GM23338 (cell line): ENCODE measurements at regions not wholly inside any gene's neighbourhood (a gene's known extent, or its start where the extent isn't known, plus 50 kb on each side); places are given as distances from the start of the nearest gene placed in this dataset.

ENCODE experiments used
- ATAC-seq: fragments of 200-7000 bp; cut with Tn5 transposase; 3 replicates; pipeline ENCODE4 v1.9.1; 2020
- DNase-seq: peaks from one replicate; pipeline ENCODE4 v3.0.0-alpha.2; 2015; ENCODE audit warnings: low spot score
- H2AFZ ChIP-seq: fragments of 200-600 bp; sonication (generic); 2 replicates; pipeline ENCODE4 v1.8.0; 2016; ENCODE audit warnings: antibody characterized with exemption, mild to moderate bottlenecking, moderate library complexity
- H3F3A ChIP-seq: fragments of 200-600 bp; sonication (generic); replicated peaks from 2 replicates; pipeline ENCODE4 v1.8.0; 2017; ENCODE audit warnings: antibody characterized with exemption, mixed run types, low read depth
- H3K27ac ChIP-seq: fragments of 200-600 bp; sonication (generic); 2 replicates; pipeline ENCODE4 v1.6.1; 2016; ENCODE audit warnings: low read depth
- H3K27me3 ChIP-seq: fragments of 200-600 bp; sonication (generic); 2 replicates; pipeline ENCODE4 v1.8.0; 2016; ENCODE audit warnings: mild to moderate bottlenecking, mixed run types, moderate library complexity; ENCODE audit not compliant: insufficient read depth
- H3K36me3 ChIP-seq: fragments of 200-600 bp; sonication (generic); 2 replicates; pipeline ENCODE4 v1.8.0; 2016; ENCODE audit warnings: mild to moderate bottlenecking; ENCODE audit not compliant: insufficient read depth
- H3K4me1 ChIP-seq: fragments of 200-600 bp; sonication (generic); 2 replicates; pipeline ENCODE4 v1.8.0; 2016; ENCODE audit warnings: mild to moderate bottlenecking, moderate library complexity; ENCODE audit not compliant: insufficient read depth
- H3K4me2 ChIP-seq: fragments of 200-600 bp; sonication (generic); 2 replicates; pipeline ENCODE4 v1.7.1; 2017; ENCODE audit warnings: mixed run types
- H3K4me3 ChIP-seq: fragments of 200-600 bp; sonication (generic); 2 replicates; pipeline ENCODE4 v1.6.1; 2016; ENCODE audit warnings: mixed run types
- H3K79me2 ChIP-seq: fragments of 200-600 bp; sonication (generic); replicated peaks from 2 replicates; pipeline ENCODE4 v1.8.0; 2017; ENCODE audit warnings: mild to moderate bottlenecking; ENCODE audit not compliant: insufficient read depth
- H3K9me2 ChIP-seq: fragments of 200-600 bp; sonication (generic); 2 replicates; pipeline ENCODE4 v1.8.0; 2017; ENCODE audit not compliant: insufficient read depth
- H4K20me1 ChIP-seq: fragments of 200-600 bp; sonication (generic); replicated peaks from 2 replicates; pipeline ENCODE4 v1.8.0; 2017; ENCODE audit warnings: mild to moderate bottlenecking; ENCODE audit not compliant: insufficient read depth
- H3K27ac Mint-ChIP-seq: 2 replicates; pipeline ENCODE4 v1.8.0; 2020; ENCODE audit warnings: inconsistent platforms, mild to moderate bottlenecking, moderate library complexity, mixed read lengths
- H3K27me3 Mint-ChIP-seq: 3 replicates; pipeline ENCODE4 v1.8.0; 2022; ENCODE audit warnings: low read depth, mild to moderate bottlenecking, moderate library complexity, mixed read lengths, inconsistent platforms; ENCODE audit not compliant: insufficient read depth, poor library complexity
- H3K36me3 Mint-ChIP-seq: 3 replicates; pipeline ENCODE4 v1.8.0; 2021; ENCODE audit warnings: low read depth, mild to moderate bottlenecking, inconsistent platforms, moderate library complexity, mixed read lengths
- H3K4me1 Mint-ChIP-seq: 3 replicates; pipeline ENCODE4 v1.8.0; 2020; ENCODE audit warnings: mild to moderate bottlenecking, inconsistent platforms, mixed read lengths
- H3K4me3 Mint-ChIP-seq: 3 replicates; pipeline ENCODE4 v1.8.0; 2021; ENCODE audit warnings: moderate library complexity, mild to moderate bottlenecking, inconsistent platforms, mixed read lengths
- H3K9me3 Mint-ChIP-seq: 3 replicates; pipeline ENCODE4 v1.8.0; 2020; ENCODE audit warnings: moderate library complexity, mild to moderate bottlenecking, inconsistent platforms, mixed read lengths
- CREB1 ChIP-seq: fragments of 250-450 bp; sonication (Bioruptor Pico); IDR thresholded peaks from 2 replicates; pipeline ENCODE4 v1.5.0; 2020; ENCODE audit warnings: low read depth, mild to moderate bottlenecking, moderate library complexity
- ETS1 ChIP-seq: IDR thresholded peaks from 2 replicates; pipeline ENCODE4 v1.6.1; 2016; ENCODE audit warnings: antibody characterized with exemption
- EZH2 ChIP-seq: fragments of 200-600 bp; sonication (generic); IDR thresholded peaks from one replicate; pipeline ENCODE4 v1.8.0; 2017; ENCODE audit warnings: antibody characterized with exemption, mild to moderate bottlenecking, low read depth; ENCODE audit not compliant: unreplicated experiment
- EZH2phosphoT487 ChIP-seq: fragments of 200-600 bp; sonication (generic); IDR thresholded peaks from one replicate; pipeline ENCODE4 v1.8.1; 2018; ENCODE audit warnings: antibody characterized with exemption; ENCODE audit not compliant: unreplicated experiment
- JUNB ChIP-seq: IDR thresholded peaks from one replicate; pipeline ENCODE4 v1.6.1; 2016; ENCODE audit warnings: antibody characterized with exemption; ENCODE audit not compliant: unreplicated experiment
- NANOG ChIP-seq: IDR thresholded peaks from 2 replicates; pipeline ENCODE4 v1.6.1; 2016; ENCODE audit warnings: antibody characterized with exemption, borderline replicate concordance
- POLR2AphosphoS5 ChIP-seq: IDR thresholded peaks from 2 replicates; pipeline ENCODE4 v1.6.1; 2016; ENCODE audit warnings: antibody characterized with exemption, low read depth
- REST ChIP-seq: IDR thresholded peaks from one replicate; pipeline ENCODE4 v1.6.1; 2018; ENCODE audit warnings: antibody characterized with exemption; ENCODE audit not compliant: unreplicated experiment
- STAT1 ChIP-seq: IDR thresholded peaks from one replicate; pipeline ENCODE4 v1.6.1; 2016; ENCODE audit warnings: antibody characterized with exemption; ENCODE audit not compliant: unreplicated experiment
- ZNF114 ChIP-seq: fragments of 250-450 bp; sonication (Bioruptor Pico); IDR thresholded peaks from 2 replicates; pipeline ENCODE4 v1.5.0; 2020; ENCODE audit warnings: mild to moderate bottlenecking, moderate library complexity
- ZNF331 ChIP-seq: fragments of 250-450 bp; sonication (Bioruptor Pico); IDR thresholded peaks from 2 replicates; pipeline ENCODE4 v1.5.0; 2020; ENCODE audit warnings: low read depth, mild to moderate bottlenecking, moderate library complexity
- ZNF462 ChIP-seq: fragments of 250-450 bp; sonication (Bioruptor Pico); IDR thresholded peaks from 2 replicates; pipeline ENCODE4 v1.5.0; 2020; ENCODE audit warnings: mild to moderate bottlenecking, moderate library complexity
- TF ChIP-seq, protein P1 (sequence below), 2 experiments: fragments of 200-600 bp in 1 of 2; sonication (generic) in 1 of 2; conservative IDR thresholded peaks; 2 replicates each; pipeline versions ENCODE4 v1.5.1 to v1.6.1; 2016 to 2017; ENCODE audit warnings: antibody characterized with exemption in 2 of 2, low read depth in 2 of 2, mild to moderate bottlenecking in 2 of 2, moderate library complexity in 1 of 2

DNA sequence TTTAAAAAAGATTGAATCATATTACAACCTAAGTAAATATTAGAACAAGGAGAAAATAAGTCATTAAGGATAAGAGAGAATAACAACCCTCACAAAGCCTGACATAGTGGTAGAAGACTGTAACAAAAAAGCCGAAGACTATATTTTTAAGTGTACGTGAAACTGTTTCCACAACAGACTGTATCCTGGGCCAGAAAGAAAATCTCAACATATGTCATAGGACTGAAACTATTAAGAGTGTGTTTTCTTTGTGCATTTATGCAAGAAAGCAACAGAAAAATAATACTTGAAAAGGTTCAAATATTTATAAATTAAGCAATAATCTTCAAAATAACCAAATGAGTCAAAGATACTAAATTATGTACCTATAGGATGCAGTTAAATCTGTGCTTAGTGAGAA lies 309.8 kb downstream of the CASP12 start:
- DNase-seq (no peak), ATAC-seq (no peak)
- no peak overlapping the region for H3K4me3 Mint-ChIP-seq

More for the DNA sequence above, 309.8 kb downstream of the CASP12 start:
- Histone ChIP-seq H3K79me2 (no peaks in the 10 kb centered on the region), H4K20me1 (no peaks in the 10 kb centered on the region), H3F3A (no peaks in the 10 kb centered on the region), H3K9me2 (no peaks in the 10 kb centered on the region), H3K4me1 (no peaks in the 10 kb centered on the region), H2AFZ (no peak overlapping the region), H3K4me3 (no peak overlapping the region), H3K27ac (no peak overlapping the region), H3K4me2 (no peak overlapping the region), H3K27me3 (no peaks in the 10 kb centered on the region), H3K36me3 (no peaks in the 10 kb centered on the region)
- no peak for TF ChIP-seq ZNF462 (CRISPR knock-in tag)
- TF ChIP-seq EZH2 = no peak
- TF ChIP-seq POLR2AphosphoS5 = no peak
- no peak for TF ChIP-seq ZNF331 (CRISPR knock-in tag)
- no peak for TF ChIP-seq JUNB
- no peak for TF ChIP-seq STAT1
- TF ChIP-seq ETS1 = no peak
- TF ChIP-seq REST = no peak
- no peak for TF ChIP-seq NANOG
- TF ChIP-seq, protein P1, sequence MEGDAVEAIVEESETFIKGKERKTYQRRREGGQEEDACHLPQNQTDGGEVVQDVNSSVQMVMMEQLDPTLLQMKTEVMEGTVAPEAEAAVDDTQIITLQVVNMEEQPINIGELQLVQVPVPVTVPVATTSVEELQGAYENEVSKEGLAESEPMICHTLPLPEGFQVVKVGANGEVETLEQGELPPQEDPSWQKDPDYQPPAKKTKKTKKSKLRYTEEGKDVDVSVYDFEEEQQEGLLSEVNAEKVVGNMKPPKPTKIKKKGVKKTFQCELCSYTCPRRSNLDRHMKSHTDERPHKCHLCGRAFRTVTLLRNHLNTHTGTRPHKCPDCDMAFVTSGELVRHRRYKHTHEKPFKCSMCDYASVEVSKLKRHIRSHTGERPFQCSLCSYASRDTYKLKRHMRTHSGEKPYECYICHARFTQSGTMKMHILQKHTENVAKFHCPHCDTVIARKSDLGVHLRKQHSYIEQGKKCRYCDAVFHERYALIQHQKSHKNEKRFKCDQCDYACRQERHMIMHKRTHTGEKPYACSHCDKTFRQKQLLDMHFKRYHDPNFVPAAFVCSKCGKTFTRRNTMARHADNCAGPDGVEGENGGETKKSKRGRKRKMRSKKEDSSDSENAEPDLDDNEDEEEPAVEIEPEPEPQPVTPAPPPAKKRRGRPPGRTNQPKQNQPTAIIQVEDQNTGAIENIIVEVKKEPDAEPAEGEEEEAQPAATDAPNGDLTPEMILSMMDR (conservative IDR thresholded peaks at IDR 0.05; ENCODE audit: low read depth in 2 of 2) = no peak
- TF ChIP-seq EZH2phosphoT487 = no peak
- TF ChIP-seq CREB1 (CRISPR knock-in tag) = no peak
- TF ChIP-seq ZNF114 (CRISPR knock-in tag) = no peak
- H3K4me1 Mint-ChIP-seq = no peaks in the 10 kb centered on the region; the same call in 2 of the 3 replicates
- peaks cover 4% of the 10 kb centered on the region for H3K27me3 Mint-ChIP-seq
- peaks cover 8% of the 10 kb centered on the region for H3K36me3 Mint-ChIP-seq
- no peak overlapping the region for H3K27ac Mint-ChIP-seq
- H3K9me3 Mint-ChIP-seq = no peaks in the 10 kb centered on the region
